GM23338 (cell line): ENCODE measurements at regions not wholly inside any gene's neighbourhood (a gene's known extent, or its start where the extent isn't known, plus 50 kb on each side); places are given as distances from the start of the nearest gene placed in this dataset.

Experiments used
- CREB1 ChIP-seq: fragments of 250-450 bp; sonication (Bioruptor Pico); IDR thresholded peaks from 2 replicates; pipeline ENCODE4 v1.5.0; 2020; ENCODE audit warnings: low read depth, mild to moderate bottlenecking, moderate library complexity
- CTCF ChIP-seq, 2 experiments: fragments of 200-600 bp in 1 of 2; sonication (generic) in 1 of 2; conservative IDR thresholded peaks; 2 replicates each; pipeline versions ENCODE4 v1.5.1 to v1.6.1; 2016 to 2017; ENCODE audit warnings: antibody characterized with exemption in 2 of 2, low read depth in 2 of 2, mild to moderate bottlenecking in 2 of 2, moderate library complexity in 1 of 2
- ETS1 ChIP-seq: IDR thresholded peaks from 2 replicates; pipeline ENCODE4 v1.6.1; 2016; ENCODE audit warnings: antibody characterized with exemption
- EZH2 ChIP-seq: fragments of 200-600 bp; sonication (generic); IDR thresholded peaks from one replicate; pipeline ENCODE4 v1.8.0; 2017; ENCODE audit warnings: antibody characterized with exemption, mild to moderate bottlenecking, low read depth; ENCODE audit not compliant: unreplicated experiment
- EZH2phosphoT487 ChIP-seq: fragments of 200-600 bp; sonication (generic); IDR thresholded peaks from one replicate; pipeline ENCODE4 v1.8.1; 2018; ENCODE audit warnings: antibody characterized with exemption; ENCODE audit not compliant: unreplicated experiment
- JUNB ChIP-seq: IDR thresholded peaks from one replicate; pipeline ENCODE4 v1.6.1; 2016; ENCODE audit warnings: antibody characterized with exemption; ENCODE audit not compliant: unreplicated experiment
- NANOG ChIP-seq: IDR thresholded peaks from 2 replicates; pipeline ENCODE4 v1.6.1; 2016; ENCODE audit warnings: antibody characterized with exemption, borderline replicate concordance
- POLR2AphosphoS5 ChIP-seq: IDR thresholded peaks from 2 replicates; pipeline ENCODE4 v1.6.1; 2016; ENCODE audit warnings: antibody characterized with exemption, low read depth
- REST ChIP-seq: IDR thresholded peaks from one replicate; pipeline ENCODE4 v1.6.1; 2018; ENCODE audit warnings: antibody characterized with exemption; ENCODE audit not compliant: unreplicated experiment
- STAT1 ChIP-seq: IDR thresholded peaks from one replicate; pipeline ENCODE4 v1.6.1; 2016; ENCODE audit warnings: antibody characterized with exemption; ENCODE audit not compliant: unreplicated experiment
- ZNF114 ChIP-seq: fragments of 250-450 bp; sonication (Bioruptor Pico); IDR thresholded peaks from 2 replicates; pipeline ENCODE4 v1.5.0; 2020; ENCODE audit warnings: mild to moderate bottlenecking, moderate library complexity
- ZNF331 ChIP-seq: fragments of 250-450 bp; sonication (Bioruptor Pico); IDR thresholded peaks from 2 replicates; pipeline ENCODE4 v1.5.0; 2020; ENCODE audit warnings: low read depth, mild to moderate bottlenecking, moderate library complexity
- ZNF462 ChIP-seq: fragments of 250-450 bp; sonication (Bioruptor Pico); IDR thresholded peaks from 2 replicates; pipeline ENCODE4 v1.5.0; 2020; ENCODE audit warnings: mild to moderate bottlenecking, moderate library complexity

GRCh38 chr6:99814230-99814928 is 179.6 kb downstream of the MCHR2 start:
- TF ChIP-seq POLR2AphosphoS5: no peak
- no peak for TF ChIP-seq CTCF (conservative IDR thresholded peaks at IDR 0.05; ENCODE audit: low read depth in 2 of 2)
- no peak for TF ChIP-seq EZH2phosphoT487
- no peak for TF ChIP-seq EZH2
- TF ChIP-seq CREB1 (CRISPR knock-in tag): no peak
- TF ChIP-seq JUNB: no peak
- TF ChIP-seq ETS1: no peak
- TF ChIP-seq REST: no peak
- TF ChIP-seq ZNF114 (CRISPR knock-in tag): no peak
- TF ChIP-seq STAT1: no peak
- no peak for TF ChIP-seq NANOG
- no peak for TF ChIP-seq ZNF462 (CRISPR knock-in tag)
- TF ChIP-seq ZNF331 (CRISPR knock-in tag): no peak
